Activated CD8-positive, alpha-beta T cell treated with anti-CD3 and anti-CD28 coated beads for 36 hours (primary cell): ENCODE measurements at regions not wholly inside any gene's neighbourhood (a gene's known extent, or its start where the extent isn't known, plus 50 kb on each side); places are given as distances from the start of the nearest gene placed in this dataset.
"Not testable (repeated sequence)": the region's sequence is repeated elsewhere in the genome, so short reads cannot be mapped to it uniquely, and the experiment has no call there.

Source experiments
- ATAC-seq: fragments of 200-7000 bp; cut with Tn5 transposase; one replicate; pipeline ENCODE4 v1.10.0; 2021; ENCODE audit warnings: mild to moderate bottlenecking, moderate library complexity
- CTCF ChIA-PET: fragments of 350-600 bp; sonication (Branson Sonifier 250); formaldehyde crosslinking; loops from one replicate; lab custom pipeline; 2021; ENCODE audit warnings: antibody characterized with exemption; lab: Charles Lee
- POLR2A ChIA-PET: fragments of 350-600 bp; sonication (Branson Sonifier 250); formaldehyde crosslinking; loops from one replicate; lab custom pipeline; 2021; ENCODE audit warnings: antibody characterized with exemption; lab: Charles Lee
- DNase-seq: peaks from one replicate; pipeline ENCODE4 v3.0.0-alpha.2; 2020
- H3K27ac Mint-ChIP-seq: one replicate; pipeline ENCODE4 v1.8.0; 2021; ENCODE audit warnings: mild to moderate bottlenecking, mixed read lengths
- H3K27me3 Mint-ChIP-seq: one replicate; pipeline ENCODE4 v1.8.0; 2021; ENCODE audit warnings: mixed read lengths
- H3K36me3 Mint-ChIP-seq: one replicate; pipeline ENCODE4 v1.8.0; 2021; ENCODE audit warnings: low read depth, mixed read lengths
- H3K4me1 Mint-ChIP-seq: one replicate; pipeline ENCODE4 v1.8.0; 2021; ENCODE audit warnings: low read depth, mixed read lengths
- H3K4me3 Mint-ChIP-seq: one replicate; pipeline ENCODE4 v1.8.0; 2021; ENCODE audit warnings: mild to moderate bottlenecking, moderate library complexity, mixed read lengths
- H3K9me3 Mint-ChIP-seq: one replicate; pipeline ENCODE4 v1.8.0; 2021; ENCODE audit warnings: mixed read lengths
- CTCF ChIP-seq: fragments of 200-600 bp; IDR thresholded peaks from one replicate; pipeline ENCODE4 v1.8.0; 2022; ENCODE audit warnings: antibody characterized with exemption, mild to moderate bottlenecking
- intact Hi-C: fragments of 100-400 bp; cut with micrococcal nuclease; formaldehyde crosslinking; loops from one replicate; pipeline ENCODE4 v1.10.0; 2022

GRCh38 chr6:15751721-15752350 is 89.0 kb upstream of the DTNBP1 start:
- POLR2A ChIA-PET = no interaction called here
- ATAC-seq = no peak
- intact Hi-C loops = no loop called here
- Mint-ChIP-seq H3K9me3 (no peaks in the 10 kb centered on the region), H3K27ac (no peak overlapping the region), H3K4me3 (no peak overlapping the region), H3K36me3 (no peaks in the 10 kb centered on the region), H3K27me3 (no peaks in the 10 kb centered on the region), H3K4me1 (no peaks in the 10 kb centered on the region)
- no peak for DNase-seq
- CTCF ChIA-PET = no interaction called here
- TF ChIP-seq CTCF = no peak

GRCh38 chr6:15748341-15748740 is 85.5 kb upstream of the DTNBP1 start:
- Mint-ChIP-seq H3K9me3 (no peaks in the 10 kb centered on the region), H3K36me3 (no peaks in the 10 kb centered on the region), H3K4me1 (no peaks in the 10 kb centered on the region), H3K27ac (no peak overlapping the region), H3K27me3 (peaks cover 6% of the 10 kb centered on the region), H3K4me3 (no peak overlapping the region)
- ChIA-PET CTCF (interaction anchor here (1.5 kb wide), 1 partner anchor 57 kb away, joined by 4 read pairs; no protein-coding TSS in a partner anchor), POLR2A (no interaction called here)
- no peak for TF ChIP-seq CTCF
- intact Hi-C loops = no loop called here
- ATAC-seq (no peak), DNase-seq (no peak)

- intact Hi-C loops = no loop called here
- TF ChIP-seq CTCF = no peak
- H3K27me3 Mint-ChIP-seq = peaks cover 9% of the 10 kb centered on the region
- H3K4me3 Mint-ChIP-seq = no peak overlapping the region
- DNase-seq (no peak), ATAC-seq (no peak)
- no peaks in the 10 kb centered on the region for H3K9me3 Mint-ChIP-seq
- ChIA-PET POLR2A (no interaction called here), CTCF (interaction anchor here (1.5 kb wide), 1 partner anchor 56 kb away, joined by 4 read pairs; no protein-coding TSS in a partner anchor)
- no peaks in the 10 kb centered on the region for H3K36me3 Mint-ChIP-seq
- H3K4me1 Mint-ChIP-seq = no peaks in the 10 kb centered on the region
- no peak overlapping the region for H3K27ac Mint-ChIP-seq
These were observed 84.6 kb upstream of the DTNBP1 start for GRCh38 chr6:15747354-15747883.

GRCh38 chr6:15745781-15746180 is 83.0 kb upstream of the DTNBP1 start:
- no peak for DNase-seq
- peaks cover 9% of the 10 kb centered on the region for H3K27me3 Mint-ChIP-seq
- CTCF ChIA-PET = no interaction called here
- H3K9me3 Mint-ChIP-seq = no peaks in the 10 kb centered on the region
- TF ChIP-seq CTCF = no peak
- no peak overlapping the region for H3K4me3 Mint-ChIP-seq
- intact Hi-C loops = no loop called here
- POLR2A ChIA-PET = interaction anchor here (1.3 kb wide), 1 partner anchor 34 kb away, joined by 4 read pairs; no protein-coding TSS in a partner anchor
- no peak overlapping the region for H3K27ac Mint-ChIP-seq
- no peak for ATAC-seq
- H3K4me1 Mint-ChIP-seq = no peaks in the 10 kb centered on the region
- no peaks in the 10 kb centered on the region for H3K36me3 Mint-ChIP-seq

GRCh38 chr6:15744818-15745402 is 82.1 kb upstream of the DTNBP1 start:
- POLR2A ChIA-PET = interaction anchor here (1.3 kb wide), 1 partner anchor 33 kb away, joined by 4 read pairs; no protein-coding TSS in a partner anchor
- no peak overlapping the region for H3K27ac Mint-ChIP-seq
- H3K4me1 Mint-ChIP-seq = no peaks in the 10 kb centered on the region
- H3K27me3 Mint-ChIP-seq = peaks cover 9% of the 10 kb centered on the region
- DNase-seq = no peak
- no peaks in the 10 kb centered on the region for H3K9me3 Mint-ChIP-seq
- no peak for TF ChIP-seq CTCF
- intact Hi-C loops = no loop called here
- H3K36me3 Mint-ChIP-seq = no peaks in the 10 kb centered on the region
- no peak overlapping the region for H3K4me3 Mint-ChIP-seq
- CTCF ChIA-PET = no interaction called here
- ATAC-seq = peak; percentile 73

GRCh38 chr6:15742013-15742412 is 79.2 kb upstream of the DTNBP1 start:
- CTCF ChIA-PET, H3K4me3 Mint-ChIP-seq, DNase-seq, ATAC-seq, H3K4me1 Mint-ChIP-seq, intact Hi-C loops, POLR2A ChIA-PET, H3K9me3 Mint-ChIP-seq, H3K36me3 Mint-ChIP-seq, H3K27ac Mint-ChIP-seq: not testable (repeated sequence)
- peaks cover 12% of the 10 kb centered on the region for H3K27me3 Mint-ChIP-seq
